HEK293 (cell line): ENCODE measurements at regions not wholly inside any gene's neighbourhood (a gene's known extent, or its start where the extent isn't known, plus 50 kb on each side); places are given as distances from the start of the nearest gene placed in this dataset.

Experiments
- CTCF ChIA-PET: fragments of 350-600 bp; formaldehyde crosslinking; extraction: SDS; loops from one replicate; lab custom pipeline; 2021; ENCODE audit warnings: antibody characterized with exemption; lab: Yijun Ruan, JAX
- POLR2A ChIA-PET: fragments of 300-600 bp; formaldehyde crosslinking; extraction: SDS; loops from one replicate; lab custom pipeline; 2020; ENCODE audit warnings: antibody characterized with exemption, inconsistent platforms; lab: Yijun Ruan, JAX
- H3K27ac ChIP-seq: fragments of 200-500 bp; sonication (Bioruptor generic); 2 replicates; pipeline ENCODE4 v1.5.1; 2014; ENCODE audit warnings: low read depth, low read length, control low read depth, inconsistent platforms; ENCODE audit errors: extremely low read depth
- H3K36me3 ChIP-seq, 2 experiments: fragments of 200-500 bp in 1 of 2; sonication (Bioruptor generic) in 1 of 2; 1 replicate in 1 of 2; 2 replicates in 1 of 2; pipeline ENCODE4 v1.5.1; 2014 to 2017; ENCODE audit warnings: inconsistent platforms in 2 of 2, low read length in 2 of 2; ENCODE audit not compliant: control insufficient read depth in 2 of 2, insufficient read depth in 1 of 2
- H3K4me1 ChIP-seq: fragments of 200-500 bp; sonication (Bioruptor generic); 2 replicates; pipeline ENCODE4 v1.5.1; 2014; ENCODE audit warnings: mild to moderate bottlenecking, low read length, inconsistent platforms; ENCODE audit not compliant: control insufficient read depth, insufficient read depth
- H3K4me3 ChIP-seq: 2 replicates; pipeline ENCODE4 v1.5.1; 2011; ENCODE audit warnings: low read depth, mild to moderate bottlenecking, control low read depth, low read length, moderate library complexity
- H3K9me3 ChIP-seq: fragments of 200-500 bp; sonication (Bioruptor generic); 2 replicates; pipeline ENCODE4 v1.5.1; 2014; ENCODE audit warnings: low read depth, low read length, inconsistent platforms; ENCODE audit not compliant: control insufficient read depth, insufficient read depth
- HOXA7 ChIP-seq: sonication (generic); formaldehyde crosslinking; IDR thresholded peaks from 2 replicates; pipeline ENCODE4 v1.8.1; 2022; ENCODE audit warnings: missing genetic modification reagents, borderline replicate concordance
- KLF10 ChIP-seq: fragments of 450-650 bp; IDR thresholded peaks from 2 replicates; pipeline ENCODE4 v1.5.1; 2018; ENCODE audit warnings: missing biosample characterization, mild to moderate bottlenecking, missing genetic modification characterization
- KLF9 ChIP-seq: fragments of 450-650 bp; formaldehyde crosslinking; IDR thresholded peaks from 2 replicates; pipeline ENCODE4 v1.5.1; 2016; ENCODE audit warnings: missing biosample characterization, missing genetic modification characterization, low read depth
- MZF1 ChIP-seq: fragments of 450-650 bp; formaldehyde crosslinking; IDR thresholded peaks from 2 replicates; pipeline ENCODE4 v1.5.1; 2017; ENCODE audit warnings: missing biosample characterization, missing genetic modification characterization, borderline replicate concordance
- SCRT1 ChIP-seq: fragments of 450-650 bp; formaldehyde crosslinking; IDR thresholded peaks from 2 replicates; pipeline ENCODE4 v1.5.1; 2016; ENCODE audit warnings: missing biosample characterization, missing genetic modification characterization, borderline replicate concordance
- SCRT2 ChIP-seq: fragments of 450-650 bp; formaldehyde crosslinking; IDR thresholded peaks from 2 replicates; pipeline ENCODE4 v1.5.1; 2016; ENCODE audit warnings: missing biosample characterization, missing genetic modification characterization
- TRIM28 ChIP-seq: IDR thresholded peaks from 2 replicates; pipeline ENCODE4 v1.6.1; 2011; ENCODE audit warnings: low read length, control low read depth, borderline replicate concordance
- WT1 ChIP-seq: fragments of 450-650 bp; formaldehyde crosslinking; IDR thresholded peaks from 2 replicates; pipeline ENCODE4 v1.5.1; 2016; ENCODE audit warnings: missing biosample characterization, missing genetic modification characterization
- YY2 ChIP-seq: fragments of 450-650 bp; formaldehyde crosslinking; IDR thresholded peaks from 2 replicates; pipeline ENCODE4 v1.5.1; 2016; ENCODE audit warnings: missing biosample characterization, missing genetic modification characterization
- ZBTB21 ChIP-seq: fragments of 450-650 bp; formaldehyde crosslinking; IDR thresholded peaks from 2 replicates; pipeline ENCODE4 v1.5.1; 2017; ENCODE audit warnings: missing biosample characterization, missing genetic modification characterization
- ZFHX2 ChIP-seq: fragments of 450-650 bp; formaldehyde crosslinking; conservative IDR thresholded peaks from 2 replicates; pipeline ENCODE4 v1.5.1; 2016; ENCODE audit warnings: missing biosample characterization, missing genetic modification characterization
- ZNF157 ChIP-seq: fragments of 450-650 bp; formaldehyde crosslinking; IDR thresholded peaks from 2 replicates; pipeline ENCODE4 v1.5.1; 2016; ENCODE audit warnings: missing biosample characterization, missing genetic modification characterization
- ZNF214 ChIP-seq: fragments of 450-650 bp; formaldehyde crosslinking; IDR thresholded peaks from 2 replicates; pipeline ENCODE4 v1.5.1; 2017; ENCODE audit warnings: missing biosample characterization, mild to moderate bottlenecking, missing genetic modification characterization, borderline replicate concordance
- ZNF239 ChIP-seq: fragments of 450-650 bp; formaldehyde crosslinking; IDR thresholded peaks from 2 replicates; pipeline ENCODE4 v1.5.1; 2016; ENCODE audit warnings: missing biosample characterization, missing genetic modification characterization
- ZNF24 ChIP-seq: fragments of 450-650 bp; formaldehyde crosslinking; IDR thresholded peaks from 2 replicates; pipeline ENCODE4 v1.5.1; 2016; ENCODE audit warnings: missing biosample characterization, missing genetic modification characterization
- ZNF248 ChIP-seq: fragments of 450-650 bp; formaldehyde crosslinking; IDR thresholded peaks from 2 replicates; pipeline ENCODE4 v1.5.1; 2017; ENCODE audit warnings: missing biosample characterization, missing genetic modification characterization
- ZNF311 ChIP-seq: fragments of 450-650 bp; formaldehyde crosslinking; IDR thresholded peaks from 2 replicates; pipeline ENCODE4 v1.5.1; 2017; ENCODE audit warnings: missing biosample characterization, missing genetic modification characterization, borderline replicate concordance
- ZNF354C ChIP-seq: fragments of 450-650 bp; formaldehyde crosslinking; IDR thresholded peaks from 2 replicates; pipeline ENCODE4 v1.5.1; 2016; ENCODE audit warnings: missing biosample characterization, missing genetic modification characterization, low read depth, borderline replicate concordance
- ZNF530 ChIP-seq: fragments of 450-650 bp; formaldehyde crosslinking; IDR thresholded peaks from 2 replicates; pipeline ENCODE4 v1.5.1; 2016; ENCODE audit warnings: low read depth, missing biosample characterization, missing genetic modification characterization
- ZNF549 ChIP-seq: fragments of 450-650 bp; IDR thresholded peaks from 2 replicates; pipeline ENCODE4 v1.5.1; 2018; ENCODE audit warnings: missing biosample characterization, missing genetic modification characterization, mild to moderate bottlenecking, inconsistent platforms, moderate library complexity
- ZNF585B ChIP-seq: fragments of 450-650 bp; formaldehyde crosslinking; IDR thresholded peaks from 2 replicates; pipeline ENCODE4 v1.5.1; 2016; ENCODE audit warnings: missing biosample characterization, missing genetic modification characterization
- ZNF600 ChIP-seq: fragments of 450-650 bp; formaldehyde crosslinking; IDR thresholded peaks from 2 replicates; pipeline ENCODE4 v1.5.1; 2016; ENCODE audit warnings: missing biosample characterization, missing genetic modification characterization
- ZNF664 ChIP-seq: fragments of 450-650 bp; formaldehyde crosslinking; IDR thresholded peaks from 2 replicates; pipeline ENCODE4 v1.5.1; 2016; ENCODE audit warnings: missing biosample characterization, missing genetic modification characterization
- ZNF670 ChIP-seq: fragments of 450-650 bp; formaldehyde crosslinking; IDR thresholded peaks from 2 replicates; pipeline ENCODE4 v1.5.1; 2016; ENCODE audit warnings: missing biosample characterization, missing genetic modification characterization, low read depth
- ZNF747 ChIP-seq: fragments of 450-650 bp; formaldehyde crosslinking; IDR thresholded peaks from 2 replicates; pipeline ENCODE4 v1.5.1; 2016; ENCODE audit warnings: missing biosample characterization, missing genetic modification characterization
- ZNF776 ChIP-seq: fragments of 450-650 bp; formaldehyde crosslinking; IDR thresholded peaks from 2 replicates; pipeline ENCODE4 v1.5.0; 2017; ENCODE audit warnings: missing biosample characterization, missing genetic modification characterization, borderline replicate concordance
- ZNF785 ChIP-seq: fragments of 450-650 bp; formaldehyde crosslinking; IDR thresholded peaks from 2 replicates; pipeline ENCODE4 v1.5.1; 2016; ENCODE audit warnings: missing biosample characterization, missing genetic modification characterization
- ZSCAN16 ChIP-seq: fragments of 450-650 bp; formaldehyde crosslinking; IDR thresholded peaks from 2 replicates; pipeline ENCODE4 v1.5.1; 2016; ENCODE audit warnings: missing biosample characterization, missing genetic modification characterization
- ZSCAN23 ChIP-seq: fragments of 450-650 bp; formaldehyde crosslinking; IDR thresholded peaks from 2 replicates; pipeline ENCODE4 v1.5.1; 2016; ENCODE audit warnings: missing biosample characterization, missing genetic modification characterization
- TF ChIP-seq, protein P1 (sequence below): fragments of 450-650 bp; formaldehyde crosslinking; IDR thresholded peaks from 2 replicates; pipeline ENCODE4 v1.5.1; 2016; ENCODE audit warnings: missing biosample characterization, missing genetic modification characterization
- TF ChIP-seq, protein P2 (sequence below): fragments of 450-650 bp; formaldehyde crosslinking; IDR thresholded peaks from 2 replicates; pipeline ENCODE4 v1.5.1; 2016; ENCODE audit warnings: missing biosample characterization, missing genetic modification characterization
- TF ChIP-seq, protein P3 (sequence below): fragments of 450-650 bp; formaldehyde crosslinking; IDR thresholded peaks from 2 replicates; pipeline ENCODE4 v1.5.0; 2017; ENCODE audit warnings: missing biosample characterization, missing genetic modification characterization, borderline replicate concordance

DNA sequence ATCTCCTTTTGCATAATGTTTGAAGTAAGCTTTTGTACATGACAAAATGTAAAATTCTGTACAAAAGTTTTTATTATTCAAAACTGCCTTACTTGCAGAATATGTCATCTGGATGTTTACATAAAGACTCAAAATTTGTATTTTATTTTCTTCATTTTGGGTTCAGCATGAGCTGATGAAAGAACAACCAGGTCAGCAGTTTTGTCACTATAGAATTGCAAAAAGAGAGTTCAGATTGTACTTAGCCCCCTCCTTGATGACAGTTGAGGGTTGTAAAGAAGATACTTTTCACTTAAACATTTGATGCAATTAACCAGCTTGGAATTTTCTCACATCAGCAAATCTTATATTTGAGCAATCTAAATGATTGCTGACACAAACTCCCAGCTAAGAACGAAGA, 669.3 kb downstream of the PLA2G4A start:
- H3K4me1 ChIP-seq: no peaks in the 10 kb centered on the region
- no peak overlapping the region for H3K4me3 ChIP-seq
- ChIA-PET CTCF (interaction anchor here (0.7 kb wide), 1 partner anchor 472 kb away, joined by 3 read pairs; no protein-coding TSS in a partner anchor), POLR2A (no interaction called here)
- TF ChIP-seq ZNF785 (tag by site-specific recombination) (no peak), ZBTB21 (tag by site-specific recombination) (no peak), ZSCAN16 (no peak), ZNF664 (no peak), ZSCAN23 (tag by site-specific recombination) (no peak), KLF10 (tag by site-specific recombination) (no peak), ZNF354C (tag by site-specific recombination) (no peak), ZNF311 (no peak), SCRT1 (tag by site-specific recombination) (no peak), MZF1 (tag by site-specific recombination) (no peak), KLF9 (tag by site-specific recombination) (no peak), ZNF214 (tag by site-specific recombination) (no peak), HOXA7 (CRISPR knock-in tag) (no peak), ZNF157 (tag by site-specific recombination) (no peak), ZNF549 (no peak), TRIM28 (no peak), ZNF530 (tag by site-specific recombination) (no peak)
- TF ChIP-seq, protein P1, sequence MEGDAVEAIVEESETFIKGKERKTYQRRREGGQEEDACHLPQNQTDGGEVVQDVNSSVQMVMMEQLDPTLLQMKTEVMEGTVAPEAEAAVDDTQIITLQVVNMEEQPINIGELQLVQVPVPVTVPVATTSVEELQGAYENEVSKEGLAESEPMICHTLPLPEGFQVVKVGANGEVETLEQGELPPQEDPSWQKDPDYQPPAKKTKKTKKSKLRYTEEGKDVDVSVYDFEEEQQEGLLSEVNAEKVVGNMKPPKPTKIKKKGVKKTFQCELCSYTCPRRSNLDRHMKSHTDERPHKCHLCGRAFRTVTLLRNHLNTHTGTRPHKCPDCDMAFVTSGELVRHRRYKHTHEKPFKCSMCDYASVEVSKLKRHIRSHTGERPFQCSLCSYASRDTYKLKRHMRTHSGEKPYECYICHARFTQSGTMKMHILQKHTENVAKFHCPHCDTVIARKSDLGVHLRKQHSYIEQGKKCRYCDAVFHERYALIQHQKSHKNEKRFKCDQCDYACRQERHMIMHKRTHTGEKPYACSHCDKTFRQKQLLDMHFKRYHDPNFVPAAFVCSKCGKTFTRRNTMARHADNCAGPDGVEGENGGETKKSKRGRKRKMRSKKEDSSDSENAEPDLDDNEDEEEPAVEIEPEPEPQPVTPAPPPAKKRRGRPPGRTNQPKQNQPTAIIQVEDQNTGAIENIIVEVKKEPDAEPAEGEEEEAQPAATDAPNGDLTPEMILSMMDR (tag by site-specific recombination): no peak
- TF ChIP-seq, protein P2, sequence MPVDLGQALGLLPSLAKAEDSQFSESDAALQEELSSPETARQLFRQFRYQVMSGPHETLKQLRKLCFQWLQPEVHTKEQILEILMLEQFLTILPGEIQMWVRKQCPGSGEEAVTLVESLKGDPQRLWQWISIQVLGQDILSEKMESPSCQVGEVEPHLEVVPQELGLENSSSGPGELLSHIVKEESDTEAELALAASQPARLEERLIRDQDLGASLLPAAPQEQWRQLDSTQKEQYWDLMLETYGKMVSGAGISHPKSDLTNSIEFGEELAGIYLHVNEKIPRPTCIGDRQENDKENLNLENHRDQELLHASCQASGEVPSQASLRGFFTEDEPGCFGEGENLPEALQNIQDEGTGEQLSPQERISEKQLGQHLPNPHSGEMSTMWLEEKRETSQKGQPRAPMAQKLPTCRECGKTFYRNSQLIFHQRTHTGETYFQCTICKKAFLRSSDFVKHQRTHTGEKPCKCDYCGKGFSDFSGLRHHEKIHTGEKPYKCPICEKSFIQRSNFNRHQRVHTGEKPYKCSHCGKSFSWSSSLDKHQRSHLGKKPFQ (tag by site-specific recombination): no peak
- no peaks in the 10 kb centered on the region for H3K36me3 ChIP-seq
- H3K27ac ChIP-seq: no peak overlapping the region
- no peaks in the 10 kb centered on the region for H3K9me3 ChIP-seq

DNA sequence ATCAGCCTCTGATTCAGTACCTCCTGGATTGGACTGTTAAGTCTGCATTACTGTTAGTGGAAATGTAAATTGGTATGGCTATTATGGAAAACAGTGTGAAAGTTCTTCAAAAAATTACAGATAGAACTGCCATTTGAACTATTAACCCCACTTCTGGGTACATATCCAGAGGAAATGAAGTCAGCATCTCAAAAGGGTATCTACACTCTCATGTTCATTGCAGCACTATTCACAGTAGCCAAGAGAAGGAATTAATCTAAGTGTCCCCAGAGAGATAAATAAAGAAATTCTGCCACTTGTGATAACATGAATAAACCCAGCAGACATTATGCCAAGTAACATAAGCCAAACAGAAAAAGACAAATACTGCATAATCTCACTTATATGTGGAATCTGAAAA, 676.0 kb downstream of the PLA2G4A start:
- POLR2A ChIA-PET: no interaction called here
- no peak for TF ChIP-seq TRIM28
- no peak for TF ChIP-seq SCRT2 (tag by site-specific recombination)
- TF ChIP-seq, protein P3, sequence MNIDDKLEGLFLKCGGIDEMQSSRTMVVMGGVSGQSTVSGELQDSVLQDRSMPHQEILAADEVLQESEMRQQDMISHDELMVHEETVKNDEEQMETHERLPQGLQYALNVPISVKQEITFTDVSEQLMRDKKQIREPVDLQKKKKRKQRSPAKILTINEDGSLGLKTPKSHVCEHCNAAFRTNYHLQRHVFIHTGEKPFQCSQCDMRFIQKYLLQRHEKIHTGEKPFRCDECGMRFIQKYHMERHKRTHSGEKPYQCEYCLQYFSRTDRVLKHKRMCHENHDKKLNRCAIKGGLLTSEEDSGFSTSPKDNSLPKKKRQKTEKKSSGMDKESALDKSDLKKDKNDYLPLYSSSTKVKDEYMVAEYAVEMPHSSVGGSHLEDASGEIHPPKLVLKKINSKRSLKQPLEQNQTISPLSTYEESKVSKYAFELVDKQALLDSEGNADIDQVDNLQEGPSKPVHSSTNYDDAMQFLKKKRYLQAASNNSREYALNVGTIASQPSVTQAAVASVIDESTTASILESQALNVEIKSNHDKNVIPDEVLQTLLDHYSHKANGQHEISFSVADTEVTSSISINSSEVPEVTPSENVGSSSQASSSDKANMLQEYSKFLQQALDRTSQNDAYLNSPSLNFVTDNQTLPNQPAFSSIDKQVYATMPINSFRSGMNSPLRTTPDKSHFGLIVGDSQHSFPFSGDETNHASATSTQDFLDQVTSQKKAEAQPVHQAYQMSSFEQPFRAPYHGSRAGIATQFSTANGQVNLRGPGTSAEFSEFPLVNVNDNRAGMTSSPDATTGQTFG (tag by site-specific recombination): no peak
- TF ChIP-seq ZNF776 (tag by site-specific recombination): no peak
- TF ChIP-seq ZNF585B (tag by site-specific recombination): no peak
- TF ChIP-seq ZNF24: no peak
- TF ChIP-seq, protein P2 (tag by site-specific recombination): no peak
- TF ChIP-seq ZNF670 (tag by site-specific recombination): no peak
- TF ChIP-seq ZSCAN16: no peak
- no peak for TF ChIP-seq ZNF239 (tag by site-specific recombination)
- no peak for TF ChIP-seq ZNF248 (tag by site-specific recombination)
- TF ChIP-seq ZFHX2 (tag by site-specific recombination): no peak
- TF ChIP-seq WT1 (tag by site-specific recombination): no peak
- no peak for TF ChIP-seq YY2
- no peak for TF ChIP-seq ZNF600 (tag by site-specific recombination)
- TF ChIP-seq ZNF747 (tag by site-specific recombination): no peak

More for the DNA sequence above, 676.0 kb downstream of the PLA2G4A start:
- CTCF ChIA-PET: no interaction called here
- Histone ChIP-seq H3K27ac (no peak overlapping the region), H3K36me3 (no peaks in the 10 kb centered on the region), H3K4me3 (no peak overlapping the region), H3K4me1 (no peaks in the 10 kb centered on the region), H3K9me3 (no peaks in the 10 kb centered on the region)
